GM18499 (cell line): ENCODE measurements at regions not wholly inside any gene's neighbourhood (a gene's known extent, or its start where the extent isn't known, plus 50 kb on each side); places are given as distances from the start of the nearest gene placed in this dataset.
"Not testable (repeated sequence)": the region's sequence is repeated elsewhere in the genome, so short reads cannot be mapped to it uniquely, and the experiment has no call there.

Experiments used
- ATAC-seq: cut with Tn5 transposase; IDR thresholded peaks from one replicate; pipeline ENCODE4 v1.9.1; 2021; ENCODE audit warnings: moderate number of reproducible peaks; ENCODE audit not compliant: insufficient read depth, unreplicated experiment

- not testable (repeated sequence) for ATAC-seq
These were observed 211.9 kb downstream of the BCAS1 start for GRCh38 chr20:53858516-53858915.

GRCh38 chr20:53857723-53858236, 212.6 kb downstream of the BCAS1 start:
- no peak for ATAC-seq

- ATAC-seq = no peak
These were observed 213.8 kb downstream of the BCAS1 start for GRCh38 chr20:53856300-53857295.

GRCh38 chr20:53855733-53856132, 214.7 kb downstream of the BCAS1 start:
- ATAC-seq = no peak

GRCh38 chr20:53854609-53854926, 215.8 kb downstream of the BCAS1 start:
- not testable (repeated sequence) for ATAC-seq

- no peak for ATAC-seq
These were observed 217.2 kb downstream of the BCAS1 start for GRCh38 chr20:53853111-53853713.

- no peak for ATAC-seq
These were observed 217.7 kb downstream of the BCAS1 start for GRCh38 chr20:53852691-53853090.

- ATAC-seq = no peak
These were observed 218.4 kb downstream of the BCAS1 start for GRCh38 chr20:53852014-53852413.

GRCh38 chr20:53850319-53850718, 220.1 kb downstream of the BCAS1 start:
- ATAC-seq = no peak

- no peak for ATAC-seq
These were observed 220.8 kb downstream of the BCAS1 start for GRCh38 chr20:53849471-53850059.

- no peak for ATAC-seq
These were observed 222.1 kb downstream of the BCAS1 start for GRCh38 chr20:53848304-53848703.

- ATAC-seq = no peak
These were observed 222.6 kb downstream of the BCAS1 start for GRCh38 chr20:53847837-53848170.

- no peak for ATAC-seq
These were observed 223.1 kb downstream of the BCAS1 start for GRCh38 chr20:53847139-53847836.

- ATAC-seq = no peak
These were observed 223.8 kb downstream of the BCAS1 start for GRCh38 chr20:53846640-53847039.

- no peak for ATAC-seq
These were observed 224.4 kb downstream of the BCAS1 start for GRCh38 chr20:53845980-53846379.

- ATAC-seq = no peak
These were observed 226.1 kb downstream of the BCAS1 start for GRCh38 chr20:53844259-53844658.

GRCh38 chr20:53843645-53844044, 226.7 kb downstream of the BCAS1 start:
- ATAC-seq = no peak

GRCh38 chr20:53842301-53843099, 227.9 kb downstream of the BCAS1 start:
- ATAC-seq = no peak

- no peak for ATAC-seq
These were observed 228.7 kb downstream of the BCAS1 start for GRCh38 chr20:53841741-53842140.

- no peak for ATAC-seq
These were observed 229.9 kb downstream of the BCAS1 start for GRCh38 chr20:53840532-53840931.
